ENCODE measurements at regions not wholly inside any gene's neighbourhood (a gene's known extent, or its start where the extent isn't known, plus 50 kb on each side); places are given as distances from the start of the nearest gene placed in this dataset.

GRCh38 chr11:98453378-98453777, 567.4 kb upstream of the CNTN5 start (continued):
- no peak for TF ChIP-seq ZNF24 (IDR thresholded peaks at IDR 0.05)
- TF ChIP-seq TBL1XR1 (IDR thresholded peaks at IDR 0.05; ENCODE audit: low read depth, low read length): no peak

DNA sequence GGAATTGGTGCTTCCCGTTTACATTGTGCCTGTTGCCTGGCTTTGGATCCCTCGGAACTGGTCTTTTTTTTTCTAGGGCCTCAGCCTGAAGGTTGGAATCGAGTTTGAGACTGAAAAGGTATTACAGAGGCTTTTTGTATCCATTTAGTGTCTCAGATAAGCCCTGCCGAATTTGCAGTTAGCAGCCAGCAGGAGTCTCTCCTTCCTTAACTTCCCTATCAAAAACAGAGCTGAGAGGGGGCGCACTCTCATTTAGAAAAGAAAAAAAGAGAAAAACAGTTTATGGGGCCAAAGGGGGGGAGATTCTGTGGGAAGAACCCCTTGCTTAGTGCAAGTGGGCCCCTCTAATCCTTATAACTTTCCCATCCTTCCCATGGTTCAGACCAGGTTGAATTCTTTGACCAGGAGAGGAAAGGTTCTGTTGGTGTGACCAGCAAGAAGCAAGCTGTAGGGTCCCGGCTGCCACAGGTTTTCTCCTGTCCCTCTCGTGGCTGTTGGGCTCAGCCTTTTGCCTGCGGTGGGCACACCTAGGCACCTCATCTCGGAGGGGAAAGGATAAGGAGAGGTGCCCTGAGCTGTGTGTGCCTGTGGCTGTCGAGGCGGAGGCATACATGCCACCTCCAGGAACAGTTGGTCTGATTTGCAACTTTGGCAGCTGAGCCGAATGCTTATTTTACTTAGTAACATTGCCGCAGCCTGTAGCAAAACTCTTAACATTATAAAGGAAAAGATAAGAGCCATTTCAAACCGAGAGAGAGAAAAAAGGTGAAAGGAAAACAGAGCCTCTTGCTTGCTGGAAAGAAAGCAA, 565.0 kb upstream of the CNTN5 start:
- 11% methylated on average over 14 of the region's 14 CpGs for WGBS (ENCODE audit: insufficient coverage, insufficient replicate concordance, low lambda C conversion rate, missing lambda C conversion rate)
- Histone ChIP-seq H3K9me3 (replicated peaks; ENCODE audit: control insufficient read depth, insufficient read depth, low read length) (no peaks in the 10 kb centered on the region), H2AFZ (ENCODE audit: control insufficient read depth, low read depth, low read length) (no peak overlapping the region), H3K4me3 (no peak overlapping the region), H4K20me1 (ENCODE audit: control insufficient read depth, insufficient read depth) (no peaks in the 10 kb centered on the region), H3K36me3 (ENCODE audit: control insufficient read depth in 2 of 2, insufficient read depth in 2 of 2, low read length in 1 of 2) (no peaks in the 10 kb centered on the region), H3K79me2 (ENCODE audit: control insufficient read depth, insufficient read depth, low read length) (no peaks in the 10 kb centered on the region), H3K4me1 (ENCODE audit: control insufficient read depth, insufficient read depth, low read length) (no peaks in the 10 kb centered on the region), H3K27ac (ENCODE audit: control insufficient read depth, insufficient read depth) (no peak overlapping the region), H3K9ac (ENCODE audit: control insufficient read depth, insufficient read depth, low read length) (no peak overlapping the region), H3K27me3 (replicated peaks in 1 of 2; ENCODE audit: control insufficient read depth in 2 of 2, insufficient read depth in 2 of 2, low read length in 1 of 2) (no peaks in the 10 kb centered on the region), H3K4me2 (ENCODE audit: control insufficient read depth, insufficient read depth) (no peak overlapping the region)
- DNase-seq (ENCODE audit: low read depth, low spot score) (no peak), FAIRE-seq (no peak), ATAC-seq (no peak)
- CTCF ChIA-PET: interaction anchor here (2.4 kb wide), 1 partner anchor 1284 kb away, joined by 6 read pairs; no protein-coding TSS in a partner anchor
- BruUV-seq (replicated peaks): no TSS peak
- in situ Hi-C loops (cut with MboI): no loop called here
- intact Hi-C loops (cut with micrococcal nuclease; ENCODE audit: unreplicated experiment): loop anchor here (5.0 kb wide), 1 partner anchor 562 kb away; no protein-coding TSS in a partner anchor
- POLR2A ChIA-PET: no interaction called here
- RAD21 ChIA-PET (ENCODE audit: unreplicated experiment): no interaction called here
- SMC1A ChIA-PET (ENCODE audit: uncharacterized antibody, unreplicated experiment): no interaction called here
- TF ChIP-seq POLR2AphosphoS5 (IDR thresholded peaks at IDR 0.05; ENCODE audit: low read length) (no peak), ASH2L (IDR thresholded peaks at IDR 0.05; ENCODE audit: borderline replicate concordance, low read depth) (no peak), NR2C1 (IDR thresholded peaks at IDR 0.05) (no peak), ZNF24 (IDR thresholded peaks at IDR 0.05) (no peak), PAX5 (IDR thresholded peaks at IDR 0.05; ENCODE audit: borderline replicate concordance, low read depth, low read length) (no peak), KAT2A (conservative IDR thresholded peaks at IDR 0.05; ENCODE audit: control insufficient read depth, low read depth, low read length) (no peak), RAD21 (IDR thresholded peaks at IDR 0.05; ENCODE audit: insufficient read depth, low read depth, low read length) (no peak), JUND (IDR thresholded peaks at IDR 0.05; ENCODE audit: low read depth, low read length) (no peak), SIN3A (IDR thresholded peaks at IDR 0.05; ENCODE audit: low read depth, low read length) (no peak), ZBTB4 (CRISPR knock-in tag; IDR thresholded peaks at IDR 0.05) (no peak), KLF5 (IDR thresholded peaks at IDR 0.05; ENCODE audit: partially characterized antibody) (no peak), STAT3 (IDR thresholded peaks at IDR 0.05; ENCODE audit: low read depth, low read length) (no peak), NFXL1 (IDR thresholded peaks at IDR 0.05; ENCODE audit: borderline replicate concordance) (no peak), BMI1 (IDR thresholded peaks at IDR 0.05; ENCODE audit: borderline replicate concordance) (no peak)
- TF ChIP-seq, protein P1, sequence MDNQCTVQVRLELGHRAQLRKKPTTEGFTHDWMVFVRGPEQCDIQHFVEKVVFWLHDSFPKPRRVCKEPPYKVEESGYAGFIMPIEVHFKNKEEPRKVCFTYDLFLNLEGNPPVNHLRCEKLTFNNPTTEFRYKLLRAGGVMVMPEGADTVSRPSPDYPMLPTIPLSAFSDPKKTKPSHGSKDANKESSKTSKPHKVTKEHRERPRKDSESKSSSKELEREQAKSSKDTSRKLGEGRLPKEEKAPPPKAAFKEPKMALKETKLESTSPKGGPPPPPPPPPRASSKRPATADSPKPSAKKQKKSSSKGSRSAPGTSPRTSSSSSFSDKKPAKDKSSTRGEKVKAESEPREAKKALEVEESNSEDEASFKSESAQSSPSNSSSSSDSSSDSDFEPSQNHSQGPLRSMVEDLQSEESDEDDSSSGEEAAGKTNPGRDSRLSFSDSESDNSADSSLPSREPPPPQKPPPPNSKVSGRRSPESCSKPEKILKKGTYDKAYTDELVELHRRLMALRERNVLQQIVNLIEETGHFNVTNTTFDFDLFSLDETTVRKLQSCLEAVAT (IDR thresholded peaks at IDR 0.05): no peak
- TF ChIP-seq, protein P2, sequence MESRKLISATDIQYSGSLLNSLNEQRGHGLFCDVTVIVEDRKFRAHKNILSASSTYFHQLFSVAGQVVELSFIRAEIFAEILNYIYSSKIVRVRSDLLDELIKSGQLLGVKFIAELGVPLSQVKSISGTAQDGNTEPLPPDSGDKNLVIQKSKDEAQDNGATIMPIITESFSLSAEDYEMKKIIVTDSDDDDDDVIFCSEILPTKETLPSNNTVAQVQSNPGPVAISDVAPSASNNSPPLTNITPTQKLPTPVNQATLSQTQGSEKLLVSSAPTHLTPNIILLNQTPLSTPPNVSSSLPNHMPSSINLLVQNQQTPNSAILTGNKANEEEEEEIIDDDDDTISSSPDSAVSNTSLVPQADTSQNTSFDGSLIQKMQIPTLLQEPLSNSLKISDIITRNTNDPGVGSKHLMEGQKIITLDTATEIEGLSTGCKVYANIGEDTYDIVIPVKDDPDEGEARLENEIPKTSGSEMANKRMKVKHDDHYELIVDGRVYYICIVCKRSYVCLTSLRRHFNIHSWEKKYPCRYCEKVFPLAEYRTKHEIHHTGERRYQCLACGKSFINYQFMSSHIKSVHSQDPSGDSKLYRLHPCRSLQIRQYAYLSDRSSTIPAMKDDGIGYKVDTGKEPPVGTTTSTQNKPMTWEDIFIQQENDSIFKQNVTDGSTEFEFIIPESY (IDR thresholded peaks at IDR 0.05): no peak

Measured in GM12878 (cell line).